ENCODE measurements at regions not wholly inside any gene's neighbourhood (a gene's known extent, or its start where the extent isn't known, plus 50 kb on each side); places are given as distances from the start of the nearest gene placed in this dataset.

DNA sequence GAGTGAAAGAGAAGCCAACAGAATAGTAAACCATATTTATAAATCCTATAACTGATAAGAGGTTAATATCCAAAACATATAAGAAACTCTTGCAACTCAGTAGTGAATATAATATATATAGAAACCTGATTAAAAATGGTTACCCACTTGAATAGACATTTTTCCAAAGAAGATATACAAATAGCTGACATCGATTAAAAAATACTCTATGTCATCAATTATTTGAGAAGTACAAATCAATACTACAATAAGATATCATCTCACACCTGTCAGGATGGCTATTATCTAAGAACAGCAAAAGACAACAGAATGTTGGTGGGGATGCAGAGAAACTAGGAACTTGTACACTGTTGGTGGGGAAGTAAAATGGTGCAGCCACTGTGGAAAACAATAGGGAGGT is 254.4 kb downstream of the PPARGC1A start:
- TF ChIP-seq, protein P1, sequence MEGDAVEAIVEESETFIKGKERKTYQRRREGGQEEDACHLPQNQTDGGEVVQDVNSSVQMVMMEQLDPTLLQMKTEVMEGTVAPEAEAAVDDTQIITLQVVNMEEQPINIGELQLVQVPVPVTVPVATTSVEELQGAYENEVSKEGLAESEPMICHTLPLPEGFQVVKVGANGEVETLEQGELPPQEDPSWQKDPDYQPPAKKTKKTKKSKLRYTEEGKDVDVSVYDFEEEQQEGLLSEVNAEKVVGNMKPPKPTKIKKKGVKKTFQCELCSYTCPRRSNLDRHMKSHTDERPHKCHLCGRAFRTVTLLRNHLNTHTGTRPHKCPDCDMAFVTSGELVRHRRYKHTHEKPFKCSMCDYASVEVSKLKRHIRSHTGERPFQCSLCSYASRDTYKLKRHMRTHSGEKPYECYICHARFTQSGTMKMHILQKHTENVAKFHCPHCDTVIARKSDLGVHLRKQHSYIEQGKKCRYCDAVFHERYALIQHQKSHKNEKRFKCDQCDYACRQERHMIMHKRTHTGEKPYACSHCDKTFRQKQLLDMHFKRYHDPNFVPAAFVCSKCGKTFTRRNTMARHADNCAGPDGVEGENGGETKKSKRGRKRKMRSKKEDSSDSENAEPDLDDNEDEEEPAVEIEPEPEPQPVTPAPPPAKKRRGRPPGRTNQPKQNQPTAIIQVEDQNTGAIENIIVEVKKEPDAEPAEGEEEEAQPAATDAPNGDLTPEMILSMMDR (IDR thresholded peaks at IDR 0.05): no peak
- H3K36me3 ChIP-seq: no peaks in the 10 kb centered on the region
- intact Hi-C loops (cut with DNase I): no loop called here

GRCh38 chr4:23631255-23631950 is 258.4 kb downstream of the PPARGC1A start:
- TF ChIP-seq, protein P1 (IDR thresholded peaks at IDR 0.05): no peak
- no peak for DNase-seq
- no peak overlapping the region for H3K4me3 ChIP-seq
- intact Hi-C loops (cut with DNase I): no loop called here
- H3K4me1 ChIP-seq: no peaks in the 10 kb centered on the region
- peak; percentile 75 for ATAC-seq
- no peaks in the 10 kb centered on the region for H3K36me3 ChIP-seq
- H3K9me3 ChIP-seq: no peaks in the 10 kb centered on the region
- no peak overlapping the region for H3K27ac ChIP-seq
- H3K27me3 ChIP-seq: no peaks in the 10 kb centered on the region

More for the DNA sequence above, 254.4 kb downstream of the PPARGC1A start:
- Histone ChIP-seq H3K9me3 (no peaks in the 10 kb centered on the region), H3K4me1 (no peaks in the 10 kb centered on the region), H3K27ac (no peak overlapping the region), H3K27me3 (no peaks in the 10 kb centered on the region), H3K4me3 (no peak overlapping the region)
- DNase-seq (no peak), ATAC-seq (no peak)

- DNase-seq (no peak), ATAC-seq (no peak)
- no peaks in the 10 kb centered on the region for H3K36me3 ChIP-seq
- H3K27ac ChIP-seq: no peak overlapping the region
- TF ChIP-seq, protein P1 (IDR thresholded peaks at IDR 0.05): no peak
- H3K27me3 ChIP-seq: no peaks in the 10 kb centered on the region
- no peaks in the 10 kb centered on the region for H3K4me1 ChIP-seq
- H3K4me3 ChIP-seq: no peak overlapping the region
- H3K9me3 ChIP-seq: peaks cover 0 to 4% of the 10 kb centered on the region in 2 donors
- intact Hi-C loops (cut with DNase I): no loop called here
These were observed 259.7 kb downstream of the PPARGC1A start for GRCh38 chr4:23630110-23630509.

- TF ChIP-seq, protein P1 (IDR thresholded peaks at IDR 0.05): no peak
- no peak overlapping the region for H3K27ac ChIP-seq
- ATAC-seq: no peak
- intact Hi-C loops (cut with DNase I): no loop called here
- H3K4me1 ChIP-seq: no peaks in the 10 kb centered on the region
- peaks cover 0 to 10% of the 10 kb centered on the region in 2 donors for H3K9me3 ChIP-seq
- DNase-seq: no peak
- H3K4me3 ChIP-seq: no peak overlapping the region
- H3K27me3 ChIP-seq: no peaks in the 10 kb centered on the region
- no peaks in the 10 kb centered on the region for H3K36me3 ChIP-seq
These were observed 260.4 kb downstream of the PPARGC1A start for GRCh38 chr4:23629421-23629820.

- Histone ChIP-seq H3K4me3 (no peak overlapping the region), H3K27ac (no peak overlapping the region), H3K27me3 (no peaks in the 10 kb centered on the region), H3K4me1 (no peaks in the 10 kb centered on the region), H3K36me3 (no peaks in the 10 kb centered on the region), H3K9me3 (no peaks in the 10 kb centered on the region)
- DNase-seq (peak in 1 of 4 donors; percentile 4), ATAC-seq (peak; percentile 93)
- TF ChIP-seq, protein P1 (IDR thresholded peaks at IDR 0.05): peak in 1 of 2 donors; percentile 16
- intact Hi-C loops (cut with DNase I): no loop called here
These were observed 275.5 kb downstream of the PPARGC1A start for GRCh38 chr4:23614284-23614892.
